H1 (cell line): ENCODE measurements at regions not wholly inside any gene's neighbourhood (a gene's known extent, or its start where the extent isn't known, plus 50 kb on each side); places are given as distances from the start of the nearest gene placed in this dataset.
A peak's percentile ranks its signal among the peaks of the same experiment; 100 is the strongest.

Experiments used
- CTCF ChIA-PET: fragments of 300-600 bp; sonication (Branson Sonifier 250); formaldehyde crosslinking; loops from one replicate; lab custom pipeline; 2021; ENCODE audit not compliant: partially characterized antibody; lab: Charles Lee
- POLR2A ChIA-PET: fragments of 300-600 bp; sonication (Branson Sonifier 250); formaldehyde crosslinking; loops from one replicate; lab custom pipeline; 2021; ENCODE audit warnings: inconsistent platforms; ENCODE audit not compliant: partially characterized antibody; lab: Charles Lee
- DNase-seq, 2 experiments: peaks; one replicate each; pipeline versions ENCODE4 v3.0.0 to v3.0.0-alpha.2; 2010 to 2022; ENCODE audit warnings: low spot score in 2 of 2, low read depth in 1 of 2, mixed read lengths in 1 of 2
- FAIRE-seq: peaks from 2 replicates; lab custom pipeline; 2011; peaks lifted over from hg19 to GRCh38; lab: Jason Lieb, UNC
- H2AFZ ChIP-seq: 2 replicates; pipeline ENCODE4 v1.8.1; 2012; ENCODE audit warnings: low read length, inconsistent platforms
- H2AK5ac ChIP-seq: 2 replicates; pipeline ENCODE4 v1.6.1; 2013; ENCODE audit warnings: low read depth, low read length
- H2BK120ac ChIP-seq: replicated peaks from 2 replicates; pipeline ENCODE3; 2013; ENCODE audit warnings: low read depth, low read length, inconsistent platforms
- H2BK12ac ChIP-seq: 2 replicates; pipeline ENCODE4 v1.6.1; 2013; ENCODE audit warnings: low read depth, low read length
- H2BK15ac ChIP-seq: 2 replicates; pipeline ENCODE4 v1.6.1; 2013; ENCODE audit warnings: low read length
- H2BK20ac ChIP-seq: 2 replicates; pipeline ENCODE4 v1.6.1; 2013; ENCODE audit warnings: low read length
- H2BK5ac ChIP-seq: 2 replicates; pipeline ENCODE4 v1.6.1; 2013; ENCODE audit warnings: low read depth, low read length
- H3K14ac ChIP-seq: 2 replicates; pipeline ENCODE4 v1.6.1; 2013; ENCODE audit warnings: inconsistent platforms; ENCODE audit not compliant: insufficient read length
- H3K18ac ChIP-seq: 2 replicates; pipeline ENCODE4 v1.6.1; 2013; ENCODE audit warnings: low read length; ENCODE audit errors: extremely low read depth
- H3K23ac ChIP-seq: 2 replicates; pipeline ENCODE4 v1.6.1; 2013; ENCODE audit warnings: inconsistent platforms; ENCODE audit not compliant: insufficient read length
- H3K23me2 ChIP-seq: 2 replicates; pipeline ENCODE4 v1.6.1; 2013; ENCODE audit warnings: low read depth, low read length
- H3K27ac ChIP-seq: 2 replicates; pipeline ENCODE4 v1.6.1; 2011; ENCODE audit warnings: low read depth, low read length, inconsistent platforms
- H3K27me3 ChIP-seq, 4 experiments: replicated peaks in 1 of 4; 1 replicate in 1 of 4; 2 replicates in 3 of 4; pipeline versions ENCODE4 v1.6.1 to v1.8.1; 2011 to 2013; ENCODE audit warnings: low read length in 3 of 4, mild to moderate bottlenecking in 3 of 4, inconsistent platforms in 2 of 4, mixed read lengths in 2 of 4, moderate library complexity in 1 of 4; ENCODE audit not compliant: control insufficient read depth in 3 of 4, insufficient read depth in 3 of 4; ENCODE audit errors: extremely low read depth in 1 of 4
- H3K36me3 ChIP-seq, 4 experiments: 2 replicates each; pipeline versions ENCODE4 v1.6.1 to v1.8.1; 2011 to 2013; ENCODE audit warnings: mild to moderate bottlenecking in 4 of 4, low read length in 3 of 4, moderate library complexity in 2 of 4, control low read depth in 1 of 4, inconsistent platforms in 1 of 4; ENCODE audit not compliant: insufficient read depth in 4 of 4, control insufficient read depth in 2 of 4
- H3K4ac ChIP-seq: replicated peaks from 2 replicates; pipeline ENCODE3; 2013; ENCODE audit warnings: low read length, low read depth, mixed read lengths, inconsistent platforms; ENCODE audit not compliant: insufficient read length
- H3K4me1 ChIP-seq, 4 experiments: replicated peaks in 1 of 4; 1 replicate in 1 of 4; 2 replicates in 3 of 4; pipeline versions ENCODE4 v1.6.1 to v1.8.1; 2011 to 2013; ENCODE audit warnings: low read length in 3 of 4, inconsistent platforms in 2 of 4, mixed read lengths in 1 of 4; ENCODE audit not compliant: insufficient read depth in 4 of 4, control insufficient read depth in 3 of 4
- H3K4me2 ChIP-seq, 2 experiments: 2 replicates each; pipeline versions ENCODE4 v1.6.1 to v1.8.1; 2011 to 2013; ENCODE audit warnings: low read depth in 2 of 2, low read length in 2 of 2, control low read depth in 1 of 2, inconsistent platforms in 1 of 2, mild to moderate bottlenecking in 1 of 2; ENCODE audit not compliant: insufficient read depth in 1 of 2
- H3K4me3 ChIP-seq, 4 experiments: fragments of 200-600, 300-600 bp in 1 of 4; sonication (generic), shearing (Covaris generic), sonication (Bioruptor Twin) in 1 of 4; 2 replicates each; pipeline versions ENCODE4 v1.5.1 to v1.8.1; 2011 to 2016; ENCODE audit warnings: low read length in 4 of 4, low read depth in 3 of 4, control low read depth in 2 of 4, inconsistent platforms in 2 of 4, mild to moderate bottlenecking in 2 of 4, mixed read lengths in 1 of 4, moderate library complexity in 1 of 4; ENCODE audit not compliant: insufficient read depth in 2 of 4; ENCODE audit errors: extremely low read depth in 1 of 4
- H3K56ac ChIP-seq: replicated peaks from 2 replicates; pipeline ENCODE3; 2013; ENCODE audit warnings: low read depth, mild to moderate bottlenecking, mixed read lengths, low read length, inconsistent platforms; ENCODE audit not compliant: insufficient read length
- H3K79me1 ChIP-seq: 2 replicates; pipeline ENCODE4 v1.6.1; 2013; ENCODE audit warnings: low read depth, low read length, control low read depth
- H3K79me2 ChIP-seq, 2 experiments: 2 replicates each; pipeline versions ENCODE4 v1.6.1 to v1.8.1; 2012 to 2013; ENCODE audit warnings: low read length in 2 of 2, mild to moderate bottlenecking in 2 of 2, inconsistent platforms in 1 of 2; ENCODE audit not compliant: insufficient read depth in 2 of 2, control insufficient read depth in 1 of 2
- H3K9ac ChIP-seq, 4 experiments: replicated peaks in 1 of 4; 1 replicate in 1 of 4; 2 replicates in 3 of 4; pipeline versions ENCODE4 v1.6.1 to v1.8.1; 2011 to 2013; ENCODE audit warnings: low read depth in 3 of 4, low read length in 3 of 4, control low read depth in 2 of 4, mild to moderate bottlenecking in 2 of 4, moderate library complexity in 2 of 4, inconsistent platforms in 1 of 4; ENCODE audit errors: extremely low read depth in 1 of 4
- H3K9me3 ChIP-seq, 2 experiments: 2 replicates each; pipeline versions ENCODE4 v1.6.1 to v1.8.1; 2012 to 2013; ENCODE audit warnings: mild to moderate bottlenecking in 2 of 2, moderate library complexity in 2 of 2, control low read depth in 1 of 2, inconsistent platforms in 1 of 2, low read depth in 1 of 2, low read length in 1 of 2, mixed read lengths in 1 of 2; ENCODE audit not compliant: insufficient read depth in 2 of 2
- H4K20me1 ChIP-seq, 2 experiments: replicated peaks in 1 of 2; 2 replicates each; pipeline versions ENCODE3 to v1.8.1; 2011 to 2013; ENCODE audit warnings: inconsistent platforms in 2 of 2, low read length in 2 of 2, mild to moderate bottlenecking in 1 of 2; ENCODE audit not compliant: insufficient read depth in 2 of 2, control insufficient read depth in 1 of 2
- H4K5ac ChIP-seq: 2 replicates; pipeline ENCODE4 v1.6.1; 2013; ENCODE audit warnings: low read length, low read depth, mixed read lengths, inconsistent platforms; ENCODE audit not compliant: insufficient read length
- H4K8ac ChIP-seq: 2 replicates; pipeline ENCODE4 v1.8.0; 2013; ENCODE audit warnings: mild to moderate bottlenecking, moderate library complexity, low read length, inconsistent platforms; ENCODE audit not compliant: insufficient read depth; ENCODE audit errors: extremely low read depth
- H4K91ac ChIP-seq: replicated peaks from 2 replicates; pipeline ENCODE3; 2013; ENCODE audit warnings: low read length, mixed read lengths, inconsistent platforms; ENCODE audit not compliant: insufficient read length
- GABPA ChIP-seq: IDR thresholded peaks from 2 replicates; pipeline ENCODE4 v1.6.1; 2011; ENCODE audit warnings: mild to moderate bottlenecking, low read length, moderate library complexity, borderline replicate concordance; ENCODE audit not compliant: insufficient read depth
- POLR2AphosphoS5 ChIP-seq: IDR thresholded peaks from 2 replicates; pipeline ENCODE4 v1.6.1; 2011; ENCODE audit warnings: low read depth, low read length
- RBBP5 ChIP-seq: IDR thresholded peaks from 2 replicates; pipeline ENCODE4 v1.7.1; 2012; ENCODE audit warnings: low read depth, mild to moderate bottlenecking, inconsistent platforms, low read length, moderate library complexity, borderline replicate concordance
- TBP ChIP-seq: IDR thresholded peaks from 2 replicates; pipeline ENCODE4 v1.6.1; 2011; ENCODE audit warnings: low read depth, low read length, improper control_type of control experiment
- WGBS, 2 experiments: shearing (Covaris generic) in 1 of 2; methylation state at CpG; one replicate each; pipeline versions ENCODE4 v1.1.6 to v1.1.7; 2013 to 2015; ENCODE audit warnings: low lambda C conversion rate in 2 of 2, mixed read lengths in 2 of 2, inconsistent platforms in 1 of 2, low coverage in 1 of 2, missing lambda C conversion rate in 1 of 2; ENCODE audit not compliant: insufficient replicate concordance in 2 of 2, insufficient coverage in 1 of 2, insufficient read length in 1 of 2; ENCODE audit errors: extremely low coverage in 1 of 2, missing lambda C conversion rate in 1 of 2; 5-methylcytosine and 5-hydroxymethylcytosine counted together
- TF ChIP-seq, protein P1 (sequence below): IDR thresholded peaks from 2 replicates; pipeline ENCODE4 v1.6.1; 2011; ENCODE audit warnings: low read depth, mild to moderate bottlenecking, low read length; ENCODE audit not compliant: insufficient read depth

DNA sequence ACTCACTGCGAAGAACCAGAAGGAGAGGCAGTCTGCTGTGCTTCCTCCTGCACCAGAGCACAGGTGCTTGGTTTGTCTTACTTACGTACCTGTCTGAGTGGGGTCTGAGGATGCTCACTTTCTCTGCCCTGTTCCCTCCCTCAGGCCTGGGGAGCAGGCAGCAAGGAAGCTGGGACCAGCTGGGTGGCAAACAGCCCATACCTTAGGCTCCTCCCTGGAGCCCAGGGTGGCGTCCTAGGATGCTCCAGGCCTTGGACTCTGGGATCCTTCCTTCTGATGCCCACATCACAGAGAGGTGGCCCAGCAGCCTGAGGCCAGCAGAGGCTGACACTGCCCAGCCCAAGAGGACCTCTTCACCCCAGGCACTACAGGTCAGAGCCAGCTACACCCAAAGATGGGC lies 593.2 kb downstream of the BRD1 start:
- Histone ChIP-seq H3K4ac (no peak overlapping the region), H3K4me3 (no peak overlapping the region), H4K5ac (no peak overlapping the region), H2BK5ac (no peak overlapping the region), H3K36me3 (no peaks in the 10 kb centered on the region), H2BK12ac (0 out of 2 replicates have a peak overlapping the region, but pooled peaks have one; percentile 35), H4K20me1 (peaks cover 0 to 1% of the 10 kb centered on the region in 2 experiments), H3K4me2 (no peak overlapping the region), H3K18ac (no peak overlapping the region), H2BK20ac (no peak overlapping the region), H3K23me2 (no peaks in the 10 kb centered on the region), H3K9me3 (no peaks in the 10 kb centered on the region), H2BK15ac (no peak overlapping the region), H3K27me3 (no peaks in the 10 kb centered on the region), H3K56ac (no peak overlapping the region), H3K79me1 (no peaks in the 10 kb centered on the region), H4K91ac (no peak overlapping the region), H3K23ac (no peak overlapping the region), H4K8ac (no peak overlapping the region), H3K79me2 (no peaks in the 10 kb centered on the region), H3K4me1 (no peaks in the 10 kb centered on the region; a peak in 2 of 7 replicates), H3K9ac (no peak overlapping the region), H2BK120ac (no peak overlapping the region), H3K27ac (no peak overlapping the region), H3K14ac (no peak overlapping the region), H2AFZ (no peak overlapping the region), H2AK5ac (no peak overlapping the region)
- ChIA-PET POLR2A (no interaction called here), CTCF (interaction anchor here (1.0 to 1.7 kb wide), 3 partner anchors 22 to 188 kb away, joined by 3 to 5 read pairs (median 3); no protein-coding TSS in a partner anchor)
- FAIRE-seq = no peak
- WGBS, 2 experiments = 100% methylated on average over 3 of the region's 3 CpGs; no CpG with 5 or more reads in 1 of the 2 experiments
- DNase-seq = peak in 1 of 2 experiments; percentile 29
- TF ChIP-seq RBBP5 (no peak), TBP (no peak), POLR2AphosphoS5 (no peak), GABPA (no peak)
- TF ChIP-seq, protein P1, sequence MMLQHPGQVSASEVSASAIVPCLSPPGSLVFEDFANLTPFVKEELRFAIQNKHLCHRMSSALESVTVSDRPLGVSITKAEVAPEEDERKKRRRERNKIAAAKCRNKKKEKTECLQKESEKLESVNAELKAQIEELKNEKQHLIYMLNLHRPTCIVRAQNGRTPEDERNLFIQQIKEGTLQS = no peak
